Jurkat, Clone E6-1 (cell line): ENCODE measurements at regions not wholly inside any gene's neighbourhood (a gene's known extent, or its start where the extent isn't known, plus 50 kb on each side); places are given as distances from the start of the nearest gene placed in this dataset.

Experiments
- DNase-seq: peaks from one replicate; pipeline ENCODE4 v3.0.0-alpha.2; 2011; ENCODE audit warnings: low read depth, low spot score
- H3K4me3 ChIP-seq: 2 replicates; pipeline ENCODE4 v1.5.1; 2011; ENCODE audit warnings: mild to moderate bottlenecking, low read length, control low read depth, moderate library complexity

DNA sequence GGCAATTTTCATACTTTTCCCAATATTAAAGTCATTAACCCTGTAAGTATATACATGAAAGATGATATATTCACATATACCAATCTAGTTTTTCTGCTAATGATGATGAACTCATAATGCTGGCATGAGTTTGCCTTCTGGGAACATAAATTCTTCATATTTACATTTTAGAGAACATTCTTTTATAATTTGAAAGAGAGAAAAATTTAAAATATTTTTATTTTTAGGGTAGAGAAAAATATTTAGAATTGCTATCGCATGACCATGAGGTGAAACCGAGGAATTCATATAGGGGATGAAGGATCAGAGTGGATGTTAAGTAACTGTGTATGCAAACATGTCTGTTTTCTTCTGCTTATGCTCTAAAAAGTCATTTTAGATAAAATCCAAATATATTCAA, 825.3 kb upstream of the FLRT2 start:
- no peak overlapping the region for H3K4me3 ChIP-seq
- DNase-seq: no peak

DNA sequence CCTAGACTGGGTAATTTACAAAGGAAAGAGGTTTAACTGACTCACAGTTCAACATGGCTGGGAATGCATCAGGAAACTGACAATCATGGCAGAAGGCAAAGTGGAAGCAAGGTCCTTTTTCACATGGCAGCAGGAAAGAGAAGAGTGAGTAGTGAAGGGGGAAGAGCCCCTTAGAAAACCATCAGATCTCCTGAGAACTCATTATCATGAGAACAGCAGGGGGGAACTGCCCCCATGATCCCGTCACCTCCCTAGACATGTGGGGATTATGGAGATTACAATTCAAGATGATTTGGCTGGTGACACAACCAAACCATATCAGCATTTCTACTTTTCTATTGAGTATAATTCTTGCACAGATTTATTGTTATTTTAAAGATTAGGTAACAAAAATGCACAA, 822.1 kb upstream of the FLRT2 start:
- no peak overlapping the region for H3K4me3 ChIP-seq
- DNase-seq: no peak

DNA sequence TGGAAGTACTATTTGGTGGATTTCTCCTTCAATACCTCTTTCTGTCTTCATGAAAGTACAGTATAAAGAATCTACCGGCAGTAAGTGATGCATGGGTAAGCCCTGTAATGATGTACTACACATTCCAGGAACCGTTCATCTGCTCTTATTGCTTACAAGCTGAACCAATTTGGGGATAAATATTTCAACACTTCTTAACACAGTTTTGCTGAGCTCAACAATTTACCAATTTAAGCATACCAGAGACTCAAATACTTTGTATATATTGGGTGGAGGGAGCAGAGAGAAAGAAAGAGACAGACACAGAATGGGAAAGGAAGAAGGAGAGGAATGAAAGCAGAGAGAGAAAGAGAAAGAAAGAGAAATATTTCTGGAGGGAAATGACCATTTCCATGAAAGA, 821.1 kb upstream of the FLRT2 start:
- no peak for DNase-seq
- H3K4me3 ChIP-seq: no peak overlapping the region

DNA sequence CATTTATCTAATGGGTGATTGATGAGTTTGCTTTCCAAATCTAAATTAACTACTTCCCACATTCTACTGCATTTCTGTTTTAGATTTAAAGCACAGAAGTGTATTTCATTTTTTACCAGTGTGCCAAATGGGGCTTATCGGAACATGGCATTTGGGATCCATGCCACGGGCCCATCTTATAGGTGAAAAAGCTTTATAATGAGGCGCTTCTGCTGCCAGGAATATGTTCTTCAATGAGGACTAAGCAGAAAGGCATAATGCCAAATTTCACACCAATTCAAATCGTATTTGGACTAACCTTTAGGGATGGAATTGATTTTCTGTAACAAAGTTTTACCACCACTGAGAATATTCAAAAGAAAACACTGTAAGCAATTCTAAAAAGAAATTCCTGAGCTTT, 803.5 kb upstream of the FLRT2 start:
- DNase-seq: no peak
- no peak overlapping the region for H3K4me3 ChIP-seq

DNA sequence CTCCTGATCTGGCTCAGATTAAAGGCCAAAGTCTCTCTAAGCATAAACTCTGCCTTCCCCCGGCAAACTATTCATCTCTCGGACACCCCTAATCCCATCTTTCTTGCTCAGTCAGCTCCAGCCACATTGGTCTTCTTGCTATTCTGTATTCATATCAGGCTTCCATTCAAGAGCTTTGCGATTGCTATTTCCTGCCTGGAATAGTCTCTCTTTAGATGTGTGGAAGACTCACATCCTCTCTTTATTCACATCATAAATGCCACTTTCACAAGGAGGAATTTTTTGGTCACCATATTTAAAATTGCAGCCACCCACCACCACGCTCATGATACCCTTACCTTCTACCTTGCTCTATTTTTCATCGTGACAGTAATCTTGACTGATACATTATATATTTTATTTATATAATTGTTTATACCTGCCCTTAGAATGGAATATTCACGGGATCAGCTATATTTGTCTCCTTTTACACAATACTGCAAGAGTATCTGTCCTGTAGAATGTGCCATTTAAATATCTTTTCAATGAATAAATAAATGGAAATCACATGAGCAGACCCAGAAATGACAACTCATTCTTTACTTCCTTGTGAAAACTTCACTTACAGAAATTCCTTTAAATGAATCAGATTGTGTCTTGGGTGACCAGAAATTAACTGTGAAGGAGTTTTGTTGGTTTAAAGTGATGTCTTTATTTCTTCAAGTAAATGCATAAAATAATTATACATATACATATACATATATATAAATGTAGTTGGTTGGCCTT, 780.6 kb upstream of the FLRT2 start:
- H3K4me3 ChIP-seq: no peak overlapping the region
- DNase-seq: no peak

DNA sequence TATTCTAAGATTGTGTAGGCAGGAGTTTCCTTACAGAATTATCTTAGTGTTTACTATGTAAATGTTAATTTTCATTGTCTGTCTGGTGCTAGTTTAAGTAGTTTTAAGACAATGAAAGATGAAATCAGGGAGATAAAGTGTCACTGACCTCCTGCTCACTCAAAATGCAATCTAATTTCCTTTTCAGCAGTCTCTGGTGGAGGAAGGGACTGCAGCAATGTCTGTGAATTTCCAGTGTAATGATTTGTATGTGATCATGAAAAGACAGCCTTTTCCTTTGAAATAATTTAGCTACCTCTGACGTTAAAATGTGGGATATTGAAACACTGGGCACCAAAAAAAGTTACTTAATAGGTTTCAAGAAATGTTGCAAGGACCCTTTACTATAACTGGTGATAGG, 779.7 kb upstream of the FLRT2 start:
- H3K4me3 ChIP-seq: no peak overlapping the region
- no peak for DNase-seq

DNA sequence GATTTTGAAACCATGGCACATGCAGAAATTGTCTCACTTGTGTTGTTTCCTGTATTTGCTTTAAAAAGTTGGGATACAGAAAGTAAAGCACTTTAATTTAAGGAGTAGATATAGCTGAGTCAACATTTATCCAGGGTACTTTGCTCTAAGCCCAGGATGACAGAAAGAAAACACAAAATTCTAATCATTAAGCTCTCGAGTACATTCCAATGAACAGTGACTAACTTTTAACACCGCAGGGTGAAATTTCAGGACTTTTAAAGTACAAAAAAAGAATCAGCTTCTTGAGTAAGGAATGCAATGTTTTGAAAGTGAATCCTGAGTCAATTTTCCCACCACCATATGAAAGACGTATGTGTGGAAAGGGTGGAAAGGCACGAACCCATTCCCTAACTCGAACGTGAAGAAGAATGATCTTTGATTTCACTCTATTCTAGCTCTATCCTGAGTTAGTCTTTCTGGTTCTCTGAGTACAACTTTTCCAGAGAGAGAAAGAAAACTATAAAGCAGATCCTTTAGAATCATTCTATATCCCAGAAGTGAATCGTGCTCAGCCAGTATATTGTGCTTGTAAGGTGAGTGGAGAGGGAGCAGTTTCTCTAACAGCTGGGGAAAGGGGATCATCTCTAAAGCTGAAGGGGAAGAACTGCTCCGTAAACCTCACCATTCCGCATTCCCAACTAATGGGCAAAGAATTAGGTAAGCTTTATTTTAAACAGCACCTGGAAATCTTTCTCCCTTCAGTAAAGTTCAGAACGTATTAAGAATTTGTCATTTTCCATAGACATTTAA, 779.0 kb upstream of the FLRT2 start:
- no peak for DNase-seq
- no peak overlapping the region for H3K4me3 ChIP-seq

DNA sequence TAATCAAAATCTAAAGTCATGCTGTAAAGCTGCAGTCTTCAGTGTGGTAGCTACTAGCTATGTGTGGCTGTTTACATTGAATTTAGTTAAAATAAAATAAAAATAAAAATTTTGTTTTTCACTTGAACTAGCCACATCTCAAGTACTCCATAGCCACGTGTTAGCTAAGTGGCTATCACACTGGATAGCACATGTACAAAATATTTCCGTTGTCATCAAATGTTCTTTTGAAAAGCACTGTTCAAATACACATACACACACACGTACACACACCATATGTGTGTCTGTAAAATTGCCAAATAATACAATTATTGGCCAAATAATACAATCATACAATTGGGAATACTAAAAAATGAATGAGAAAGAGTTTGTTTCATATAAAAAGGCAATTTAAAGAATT, 778.2 kb upstream of the FLRT2 start:
- H3K4me3 ChIP-seq: no peak overlapping the region
- no peak for DNase-seq

DNA sequence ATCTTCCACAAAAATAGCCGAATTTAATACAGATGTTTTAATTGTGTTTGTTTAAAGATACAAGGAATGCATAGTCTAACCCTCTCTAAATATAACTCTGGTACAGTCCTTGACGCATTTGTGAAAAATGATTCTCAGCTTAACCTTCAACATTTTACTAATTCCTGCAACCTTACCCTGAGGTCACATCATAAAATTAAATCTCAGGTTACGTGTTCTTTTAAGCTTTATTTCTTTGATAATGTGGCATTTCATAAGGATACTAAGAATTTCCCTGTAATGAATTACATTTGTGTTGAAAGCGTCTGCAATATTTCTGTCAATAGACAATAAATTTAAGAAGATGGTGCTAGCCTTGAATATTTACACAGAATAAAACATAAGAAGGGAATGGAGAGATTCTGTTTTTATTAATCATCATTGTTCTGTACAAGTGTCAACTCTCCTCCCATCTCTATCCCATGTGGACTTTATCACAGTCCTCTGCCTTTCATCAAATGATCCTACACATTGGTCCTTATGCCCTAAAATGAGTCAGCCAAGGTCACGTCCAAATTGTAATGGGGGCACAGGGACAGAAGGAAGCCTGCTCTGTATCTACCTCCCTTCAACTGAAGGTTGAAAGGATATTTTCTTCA, 769.3 kb upstream of the FLRT2 start:
- no peak overlapping the region for H3K4me3 ChIP-seq
- no peak for DNase-seq

DNA sequence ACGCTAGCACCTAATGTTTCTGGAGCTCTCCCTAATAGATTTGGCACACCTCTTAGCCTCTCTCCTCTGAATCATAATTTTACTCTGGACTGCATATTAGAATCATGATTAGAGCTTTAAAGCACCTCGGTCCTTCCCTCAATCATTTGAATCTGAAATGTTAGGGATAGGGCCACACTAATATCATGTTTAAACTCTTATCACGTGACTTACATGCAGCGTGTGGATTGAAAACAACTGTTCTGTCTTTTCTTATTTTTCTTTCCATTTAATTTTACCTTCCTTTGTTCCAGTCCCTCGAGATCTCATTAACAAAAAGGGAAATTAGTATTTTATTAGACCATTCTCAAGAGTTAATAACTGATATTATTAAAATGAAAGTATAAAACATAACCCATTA, 762.5 kb upstream of the FLRT2 start:
- no peak overlapping the region for H3K4me3 ChIP-seq
- DNase-seq: no peak

DNA sequence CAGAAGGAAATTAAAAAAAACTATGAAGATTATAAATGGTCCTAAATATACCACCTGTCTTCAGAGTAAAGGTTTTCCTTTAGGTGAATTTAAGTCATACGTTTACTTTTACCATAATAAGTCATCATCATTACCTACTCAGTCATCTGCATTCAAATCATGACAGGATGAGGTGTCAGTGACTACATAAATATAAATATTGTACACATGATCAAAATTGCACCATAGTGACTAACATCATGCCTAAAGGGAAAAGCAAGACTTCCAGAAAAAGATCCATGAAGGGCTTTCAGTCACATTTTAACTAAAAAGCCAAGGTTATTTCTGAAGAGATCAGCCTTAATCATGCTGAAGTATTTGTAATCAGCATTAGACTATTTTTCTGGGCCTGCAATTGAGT, 759.9 kb upstream of the FLRT2 start:
- DNase-seq: no peak
- H3K4me3 ChIP-seq: no peak overlapping the region

DNA sequence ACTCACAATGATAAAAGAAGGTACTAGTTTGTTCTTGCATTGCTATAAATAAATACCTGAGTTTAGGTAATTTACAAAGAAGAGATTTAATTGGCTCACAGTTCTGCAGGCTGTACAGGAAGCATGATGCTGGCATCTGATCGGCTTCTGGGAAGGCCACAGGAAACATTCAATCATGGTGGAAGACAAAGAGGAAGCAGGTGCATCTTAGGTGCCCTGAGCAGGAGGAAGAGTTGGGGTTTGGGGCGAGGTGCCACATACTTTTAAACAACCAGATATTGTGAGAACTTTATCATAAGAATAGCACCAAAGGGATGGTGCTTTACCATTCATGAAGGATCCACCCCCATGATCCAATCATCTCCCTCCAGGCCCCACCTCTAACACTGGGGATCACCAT, 752.6 kb upstream of the FLRT2 start:
- no peak for DNase-seq
- H3K4me3 ChIP-seq: no peak overlapping the region

DNA sequence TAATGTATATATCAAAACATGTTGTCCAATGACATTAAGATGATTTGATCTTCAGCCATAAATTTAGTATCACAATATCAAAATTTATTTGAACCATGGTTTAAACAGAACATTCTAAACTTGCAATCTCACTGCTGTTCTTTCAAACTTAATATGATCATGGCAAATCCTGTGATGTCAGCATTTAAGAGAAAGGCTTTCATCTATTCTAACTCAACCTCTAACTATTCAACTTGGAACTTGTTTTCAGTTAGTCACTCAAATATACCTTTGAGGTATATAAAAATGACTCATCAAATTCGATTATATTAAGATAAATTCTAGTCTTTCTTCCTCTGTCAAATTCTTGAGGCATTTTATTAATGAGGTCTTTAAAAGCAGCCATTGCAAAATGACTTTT, 747.0 kb upstream of the FLRT2 start:
- H3K4me3 ChIP-seq: no peak overlapping the region
- no peak for DNase-seq

DNA sequence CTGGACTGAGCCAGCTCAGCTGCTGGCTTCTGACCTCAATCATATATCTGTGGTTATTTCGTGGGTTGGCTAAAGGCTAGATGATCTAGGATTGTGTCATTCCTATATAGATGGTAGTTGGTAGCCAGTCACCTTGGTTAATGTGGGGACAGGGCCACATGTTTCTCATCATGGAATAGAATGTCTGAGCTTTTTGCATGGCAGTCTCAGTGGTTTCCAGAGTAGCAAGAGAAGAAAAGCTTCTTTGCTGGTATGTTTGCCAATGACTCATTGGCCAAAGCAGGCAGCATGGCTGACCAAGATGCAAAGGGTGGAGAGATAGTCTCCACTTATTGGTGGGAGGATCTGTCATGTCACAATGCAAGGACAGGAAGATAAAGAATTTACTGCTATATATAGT, 746.4 kb upstream of the FLRT2 start:
- H3K4me3 ChIP-seq: no peak overlapping the region
- no peak for DNase-seq

DNA sequence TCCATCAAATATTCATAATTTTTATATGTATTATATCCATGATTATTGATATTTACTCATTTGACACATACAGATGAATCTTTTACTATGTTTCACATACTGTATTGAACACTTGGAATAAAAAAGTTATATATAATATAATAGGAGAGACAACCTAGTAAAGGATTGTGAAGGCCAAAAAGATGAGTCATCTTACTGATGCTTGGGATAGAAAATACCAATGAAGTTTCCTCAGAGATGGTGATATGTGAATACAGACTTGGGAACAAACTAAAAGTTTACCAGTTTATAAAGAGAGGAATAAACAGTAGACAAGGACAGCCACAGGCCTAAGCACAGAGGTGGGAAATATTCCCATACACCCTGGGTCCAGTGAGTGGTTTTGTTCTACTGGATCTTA, 743.9 kb upstream of the FLRT2 start:
- no peak overlapping the region for H3K4me3 ChIP-seq
- no peak for DNase-seq

DNA sequence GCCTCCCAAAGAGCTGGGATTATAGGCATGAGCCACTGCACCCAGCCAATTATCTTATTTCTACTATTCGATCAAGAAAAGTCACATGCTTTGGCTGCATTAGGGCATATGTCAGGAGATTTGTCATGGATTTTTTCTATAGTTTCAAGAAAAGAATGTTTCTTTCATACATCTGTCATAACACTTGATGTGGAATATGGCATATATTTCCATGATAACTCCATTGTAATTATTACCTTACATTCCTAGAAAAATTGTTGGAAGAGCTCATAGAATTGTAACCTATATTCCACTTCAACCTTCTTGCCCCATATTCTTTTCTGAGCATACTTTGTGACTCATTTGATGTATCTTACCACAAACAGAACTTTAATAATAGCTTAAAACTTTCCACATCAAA, 740.9 kb upstream of the FLRT2 start:
- H3K4me3 ChIP-seq: no peak overlapping the region
- DNase-seq: no peak

DNA sequence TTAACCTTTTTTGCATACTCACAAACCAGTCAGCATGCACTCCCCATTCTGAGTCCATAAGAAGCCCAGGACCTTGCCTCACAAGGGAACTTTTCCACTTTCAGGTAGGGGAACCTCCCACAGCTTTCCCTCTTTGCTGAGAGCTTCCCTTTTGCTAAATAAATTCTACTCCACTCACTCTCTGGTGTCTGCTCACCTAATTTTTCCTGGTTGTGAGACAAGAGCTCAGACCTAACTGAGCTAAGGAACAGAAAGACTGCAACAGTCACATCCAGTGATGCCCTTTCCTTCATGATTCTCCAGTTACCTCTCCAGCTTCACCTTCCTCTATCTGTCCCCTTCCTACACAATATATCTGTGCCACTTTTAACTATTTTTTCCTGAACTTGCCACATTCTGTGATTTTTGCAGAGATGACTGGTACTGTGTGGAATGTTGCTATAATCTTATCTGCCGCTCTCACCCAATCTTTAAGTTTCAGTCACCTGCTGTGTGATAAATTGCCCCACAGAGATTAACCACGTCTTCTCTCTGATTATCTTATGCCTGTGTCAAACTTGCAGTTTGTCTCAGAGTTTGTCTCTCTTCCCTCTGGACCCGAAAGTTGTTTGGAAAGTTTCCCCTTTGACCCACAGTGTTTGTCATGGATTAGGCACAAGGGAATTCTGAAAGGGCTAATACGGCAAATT, 737.1 kb upstream of the FLRT2 start:
- DNase-seq: no peak
- H3K4me3 ChIP-seq: no peak overlapping the region

DNA sequence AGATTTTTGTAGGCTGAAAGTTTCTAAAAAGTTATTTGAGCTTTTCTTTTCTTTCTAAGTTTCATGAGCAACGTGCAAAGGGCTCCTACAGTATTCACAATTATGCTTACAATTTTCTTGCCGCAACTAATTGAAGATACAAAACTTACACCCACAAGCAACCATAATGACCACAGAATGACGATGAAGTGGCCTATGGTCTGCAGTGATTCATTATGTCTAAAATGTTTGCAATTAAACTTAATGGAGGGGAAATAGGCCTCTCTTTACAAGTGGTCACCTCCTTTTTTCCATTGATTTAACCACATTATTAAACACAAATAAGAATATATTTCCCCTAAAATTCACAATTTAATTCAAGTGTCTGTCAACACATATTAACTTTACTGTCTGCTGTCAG, 732.6 kb upstream of the FLRT2 start:
- H3K4me3 ChIP-seq: no peak overlapping the region
- no peak for DNase-seq

DNA sequence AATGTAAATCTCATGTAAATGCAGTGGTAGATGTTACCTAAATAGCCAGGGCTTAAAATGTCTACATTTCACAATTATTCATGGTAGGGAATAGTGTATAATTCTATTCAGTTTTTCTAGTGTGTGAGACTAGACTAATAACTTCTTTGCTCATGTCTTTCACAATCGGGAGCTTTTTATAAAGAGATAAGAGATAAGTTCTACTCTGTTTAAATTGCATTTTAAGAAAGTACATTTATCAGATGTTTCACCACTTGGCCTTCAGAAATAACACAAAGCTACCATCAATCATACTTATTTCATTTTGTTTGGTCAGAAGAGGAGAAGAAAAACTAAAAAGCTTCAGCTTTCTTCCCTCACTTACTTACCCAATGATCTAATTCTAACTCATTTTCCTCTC, 725.5 kb upstream of the FLRT2 start:
- H3K4me3 ChIP-seq: no peak overlapping the region
- no peak for DNase-seq

DNA sequence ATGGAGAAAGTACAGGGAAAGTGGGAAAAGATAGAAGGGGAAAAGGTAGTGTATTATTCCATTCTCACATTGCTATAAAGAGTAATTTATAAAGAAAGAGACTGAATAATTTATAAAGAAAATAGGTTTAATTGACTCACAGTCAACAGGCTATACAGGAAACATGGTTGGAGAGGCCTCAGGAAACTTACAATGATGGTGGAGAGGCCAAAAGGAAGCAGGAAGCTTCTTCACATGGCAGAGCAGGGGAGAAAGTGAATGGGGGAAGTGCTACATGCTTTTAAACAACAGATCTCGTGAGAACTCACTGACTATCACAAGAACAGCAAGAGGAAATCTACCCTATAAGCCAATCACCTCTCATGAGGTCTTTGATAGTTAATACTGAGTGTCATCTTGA, 725.0 kb upstream of the FLRT2 start:
- no peak for DNase-seq
- H3K4me3 ChIP-seq: no peak overlapping the region
